DMS 273 treated with DMSO at 0.1 percent for 48 hours (cell line): ENCODE measurements at regions not wholly inside any gene's neighbourhood (a gene's known extent, or its start where the extent isn't known, plus 50 kb on each side); places are given as distances from the start of the nearest gene placed in this dataset.

ENCODE experiments used
- DNase-seq: peaks from one replicate; lab custom pipeline; 2025; lab: John Stamatoyannopoulos, UW

GRCh38 chr22:49437356-49437755, 390.3 kb downstream of the BRD1 start:
- no peak for DNase-seq

- DNase-seq = no peak
Measured at GRCh38 chr22:49436056-49436455, 391.6 kb downstream of the BRD1 start.

- no peak for DNase-seq
Measured at GRCh38 chr22:49435596-49435995, 392.1 kb downstream of the BRD1 start.

GRCh38 chr22:49433717-49434611, 393.7 kb downstream of the BRD1 start:
- peak; percentile 2 for DNase-seq

GRCh38 chr22:49432897-49433443, 394.7 kb downstream of the BRD1 start:
- no peak for DNase-seq

- DNase-seq = no peak
Measured at GRCh38 chr22:49432211-49432896, 395.3 kb downstream of the BRD1 start.

GRCh38 chr22:49431551-49431950, 396.1 kb downstream of the BRD1 start:
- no peak for DNase-seq

GRCh38 chr22:49429066-49429465, 398.6 kb downstream of the BRD1 start:
- no peak for DNase-seq

- no peak for DNase-seq
Measured at GRCh38 chr22:49427941-49428340, 399.7 kb downstream of the BRD1 start.

- DNase-seq = no peak
Measured at GRCh38 chr22:49427341-49427740, 400.3 kb downstream of the BRD1 start.

GRCh38 chr22:49426618-49427266, 400.9 kb downstream of the BRD1 start:
- no peak for DNase-seq

GRCh38 chr22:49426098-49426497, 401.6 kb downstream of the BRD1 start:
- no peak for DNase-seq

- DNase-seq = no peak
Measured at GRCh38 chr22:49425356-49425755, 402.3 kb downstream of the BRD1 start.

GRCh38 chr22:49424893-49425270, 402.8 kb downstream of the BRD1 start:
- DNase-seq = no peak

GRCh38 chr22:49423125-49423650, 404.5 kb downstream of the BRD1 start:
- no peak for DNase-seq

GRCh38 chr22:49422701-49423100, 405.0 kb downstream of the BRD1 start:
- no peak for DNase-seq

- no peak for DNase-seq
Measured at GRCh38 chr22:49420651-49421050, 407.0 kb downstream of the BRD1 start.

- DNase-seq = no peak
Measured at GRCh38 chr22:49419661-49420060, 408.0 kb downstream of the BRD1 start.

- no peak for DNase-seq
Measured at GRCh38 chr22:49418943-49419342, 408.7 kb downstream of the BRD1 start.

GRCh38 chr22:49418341-49418894, 409.3 kb downstream of the BRD1 start:
- no peak for DNase-seq

GRCh38 chr22:49417833-49418232, 409.8 kb downstream of the BRD1 start:
- no peak for DNase-seq

GRCh38 chr22:49417326-49417725, 410.3 kb downstream of the BRD1 start:
- DNase-seq = no peak
